K562 (cell line): ENCODE measurements at regions not wholly inside any gene's neighbourhood (a gene's known extent, or its start where the extent isn't known, plus 50 kb on each side); places are given as distances from the start of the nearest gene placed in this dataset.

Source experiments
- ATAC-seq: fragments of 200-7000 bp; cut with Tn5 transposase; 3 replicates; pipeline ENCODE4 v1.9.1; 2020; ENCODE audit warnings: moderate library complexity
- BruUV-seq: library from RNA; stranded (reverse); fragments of 400-500 nt; replicated peaks from 2 replicates; lab custom pipeline; 2021; lab: Mats Ljungman, UMichigan
- CTCF ChIA-PET: fragments of 300-600 bp; formaldehyde crosslinking; extraction: SDS; loops from one replicate; lab custom pipeline; 2021; ENCODE audit warnings: low intra/inter-chr PET ratio; lab: Yijun Ruan, JAX
- POLR2A ChIA-PET: fragments of 300-600, 350-650 bp; sonication (Branson Sonifier 250); formaldehyde crosslinking; extraction: SDS; loops from one replicate; lab custom pipeline; 2021; ENCODE audit warnings: antibody characterized with exemption, inconsistent platforms; lab: Yijun Ruan, JAX
- DNase-seq, 4 experiments: peaks; one replicate each; pipeline versions ENCODE4 v3.0.0 to v3.0.0-alpha.2; 2011 to 2018; ENCODE audit warnings: low spot score in 3 of 4, mixed read lengths in 3 of 4; ENCODE audit errors: extremely low read depth in 1 of 4
- FAIRE-seq: peaks from 2 replicates; lab custom pipeline; 2011; peaks lifted over from hg19 to GRCh38; lab: Jason Lieb, UNC
- H2AFZ ChIP-seq: 2 replicates; pipeline ENCODE4 v1.6.0; 2011; ENCODE audit warnings: low read depth, low read length, control low read depth, inconsistent platforms
- H3K27ac ChIP-seq: fragments of 200-600 bp; 3 replicates; pipeline ENCODE4 v1.8.0; 2011; ENCODE audit warnings: low read depth, mild to moderate bottlenecking, control low read depth, inconsistent platforms, low read length, moderate library complexity, mixed read lengths; ENCODE audit errors: extremely low read depth
- H3K27me3 ChIP-seq, 2 experiments: fragments of 300-600 bp in 1 of 2; 2 replicates in 1 of 2; 3 replicates in 1 of 2; pipeline versions ENCODE4 v1.6.0 to v1.8.0; 2011; ENCODE audit warnings: inconsistent platforms in 2 of 2, low read length in 2 of 2, mild to moderate bottlenecking in 1 of 2, mixed read lengths in 1 of 2, moderate library complexity in 1 of 2; ENCODE audit not compliant: control insufficient read depth in 2 of 2, insufficient read depth in 2 of 2
- H3K36me3 ChIP-seq: fragments of 300-600 bp; 3 replicates; pipeline ENCODE4 v1.8.0; 2011; ENCODE audit warnings: mild to moderate bottlenecking, low read length, inconsistent platforms; ENCODE audit not compliant: control insufficient read depth, insufficient read depth
- H3K4me1 ChIP-seq, 2 experiments: fragments of 200-600 bp in 1 of 2; replicated peaks in 1 of 2; 2 replicates in 1 of 2; 3 replicates in 1 of 2; pipeline versions ENCODE4 v1.5.1 to v1.8.0; 2011; ENCODE audit warnings: inconsistent platforms in 2 of 2, low read length in 2 of 2, mild to moderate bottlenecking in 1 of 2, mixed read lengths in 1 of 2, moderate library complexity in 1 of 2; ENCODE audit not compliant: control insufficient read depth in 2 of 2, insufficient read depth in 2 of 2
- H3K4me2 ChIP-seq: 2 replicates; pipeline ENCODE4 v1.6.1; 2011; ENCODE audit warnings: low read length, control low read depth, inconsistent platforms, mixed read lengths; ENCODE audit not compliant: insufficient read depth
- H3K4me3 ChIP-seq: fragments of 200-600 bp; sonication (generic), shearing (Covaris generic); 2 replicates; pipeline ENCODE4 v1.5.1; 2016; ENCODE audit warnings: control low read depth, inconsistent platforms
- H3K79me2 ChIP-seq: fragments of 200-600 bp; 3 replicates; pipeline ENCODE4 v1.8.0; 2011; ENCODE audit warnings: low read length, inconsistent platforms; ENCODE audit not compliant: control insufficient read depth, insufficient read depth
- H3K9ac ChIP-seq, 2 experiments: 2 replicates each; pipeline versions ENCODE4 v1.6.0 to v1.6.1; 2011; ENCODE audit warnings: low read depth in 2 of 2, low read length in 2 of 2, control low read depth in 1 of 2, inconsistent platforms in 1 of 2, mild to moderate bottlenecking in 1 of 2, mixed read lengths in 1 of 2; ENCODE audit not compliant: insufficient read depth in 1 of 2
- H3K9me1 ChIP-seq: one replicate; pipeline ENCODE4 v1.6.0; 2011; ENCODE audit warnings: inconsistent platforms, mild to moderate bottlenecking, low read length, moderate library complexity; ENCODE audit not compliant: control insufficient read depth, insufficient read depth
- H3K9me3 ChIP-seq: replicated peaks from 2 replicates; pipeline ENCODE4 v1.5.1; 2011; ENCODE audit warnings: low read depth, low read length, inconsistent platforms; ENCODE audit not compliant: control insufficient read depth, insufficient read depth
- H4K20me1 ChIP-seq: replicated peaks from 2 replicates; pipeline ENCODE4 v1.6.1; 2011; ENCODE audit warnings: low read length, inconsistent platforms, mixed read lengths; ENCODE audit not compliant: control insufficient read depth, insufficient read depth
- ATF1 ChIP-seq, 2 experiments: fragments of 450-650 bp in 1 of 2; IDR thresholded peaks; 2 replicates each; pipeline ENCODE4 v1.6.1; 2016; ENCODE audit warnings: missing compliant biosample characterization in 1 of 2, missing genetic modification characterization in 1 of 2
- E2F3 ChIP-seq: fragments of 250-450 bp; sonication (Bioruptor Pico); IDR thresholded peaks from 2 replicates; pipeline ENCODE4 v1.4.0; 2020; ENCODE audit warnings: mild to moderate bottlenecking
- HDGF ChIP-seq: fragments of 450-650 bp; IDR thresholded peaks from 2 replicates; pipeline ENCODE4 v1.6.1; 2016
- KLF6 ChIP-seq: fragments of 250-450 bp; sonication (Bioruptor Pico); IDR thresholded peaks from 2 replicates; pipeline ENCODE4 v1.4.0; 2020; ENCODE audit warnings: mild to moderate bottlenecking, moderate library complexity, borderline replicate concordance
- NFIC ChIP-seq: fragments of 450-650 bp; IDR thresholded peaks from 2 replicates; pipeline ENCODE4 v1.6.1; 2017; ENCODE audit warnings: mild to moderate bottlenecking, inconsistent platforms
- POLR2AphosphoS2 ChIP-seq: IDR thresholded peaks from 2 replicates; pipeline ENCODE4 v1.6.1; 2012; ENCODE audit warnings: low read length, improper control_type of control experiment
- SMARCE1 ChIP-seq: fragments of 450-650 bp; IDR thresholded peaks from 2 replicates; pipeline ENCODE4 v1.7.1; 2016; ENCODE audit warnings: mild to moderate bottlenecking
- SRSF1 ChIP-seq: fragments of 200-400 bp; formaldehyde crosslinking; IDR thresholded peaks from 2 replicates; pipeline ENCODE4 v1.6.1; 2017; ENCODE audit warnings: mild to moderate bottlenecking, low read depth, low read length, moderate library complexity
- ZHX1 ChIP-seq: fragments of 150-350 bp; conservative IDR thresholded peaks from 2 replicates; pipeline ENCODE4 v1.6.1; 2014; ENCODE audit warnings: low read length
- ZNF197 ChIP-seq: fragments of 200-800 bp; sonication (Bioruptor generic); IDR thresholded peaks from 2 replicates; pipeline ENCODE4 v1.6.1; 2016; ENCODE audit warnings: low read depth, missing genetic modification characterization, missing compliant biosample characterization
- ZNF589 ChIP-seq: fragments of 200-800 bp; sonication (Bioruptor generic); IDR thresholded peaks from 2 replicates; pipeline ENCODE4 v1.6.1; 2016; ENCODE audit warnings: low read depth, missing genetic modification characterization, missing compliant biosample characterization
- WGBS: fragments of 100-300 bp; shearing (Covaris generic); methylation state at CpG from one replicate; pipeline ENCODE4 v1.1.6; 2016; ENCODE audit warnings: low coverage, mixed read lengths; ENCODE audit not compliant: insufficient coverage; ENCODE audit errors: missing lambda C conversion rate; 5-methylcytosine and 5-hydroxymethylcytosine counted together
- in situ Hi-C: fragments of 300-500 bp; cut with MboI; formaldehyde crosslinking; loops from 4 replicates; pipeline ENCODE4 v1.15.0; 2018; ENCODE audit warnings: inconsistent platforms, mixed read lengths
- intact Hi-C: fragments of 100-400 bp; cut with micrococcal nuclease; formaldehyde crosslinking; loops from 2 replicates; pipeline ENCODE4 v1.14.2; 2022

- 3% methylated on average over 4 of the region's 4 CpGs for WGBS
- no peaks in the 10 kb centered on the region for H3K27me3 ChIP-seq
- no peak for DNase-seq
- no peaks in the 10 kb centered on the region for H3K36me3 ChIP-seq
- no peak overlapping the region for H2AFZ ChIP-seq
- H4K20me1 ChIP-seq, result no peaks in the 10 kb centered on the region
- POLR2A ChIA-PET, result no interaction called here
- H3K9ac ChIP-seq, result no peak overlapping the region
- no peak overlapping the region for H3K4me3 ChIP-seq
- in situ Hi-C loops, result no loop called here
- no peak for ATAC-seq
- no peak for FAIRE-seq
- H3K4me2 ChIP-seq, result no peak overlapping the region
- TF ChIP-seq HDGF, result no peak
- TF ChIP-seq ATF1 (CRISPR knock-in tag; IDR thresholded peaks at IDR 0.05), result no peak
- no peak for TF ChIP-seq ATF1 (tag; IDR thresholded peaks at IDR 0.05)
- TF ChIP-seq ZNF197 (CRISPR knock-in tag), result no peak
- no peak for TF ChIP-seq SMARCE1
- no peak for TF ChIP-seq ZNF589
- no peak for TF ChIP-seq E2F3 (CRISPR knock-in tag)
- no peak for TF ChIP-seq SRSF1
- no peak for TF ChIP-seq POLR2AphosphoS2
- TF ChIP-seq ZHX1, result no peak
- TF ChIP-seq NFIC, result no peak
- no peak for TF ChIP-seq KLF6 (CRISPR knock-in tag)
- TF ChIP-seq, all 486 proteins: peak for 0
- Histone ChIP-seq H3K9me3 (no peaks in the 10 kb centered on the region), H3K27ac (no peak overlapping the region), H3K4me1 (no peaks in the 10 kb centered on the region), H3K79me2 (no peaks in the 10 kb centered on the region), H3K9me1 (no peaks in the 10 kb centered on the region)
- no TSS peak for BruUV-seq
- intact Hi-C loops, result no loop called here
- CTCF ChIA-PET, result no interaction called here
Measured at GRCh38 chrX:6363188-6363587, 134.5 kb upstream of the NLGN4X start.
